Smooth muscle cell of the brain vasculature (primary cell): ENCODE measurements at regions not wholly inside any gene's neighbourhood (a gene's known extent, or its start where the extent isn't known, plus 50 kb on each side); places are given as distances from the start of the nearest gene placed in this dataset.

ENCODE experiments used
- DNase-seq: peaks from one replicate; pipeline ENCODE4 v3.0.0-alpha.2; 2012; ENCODE audit warnings: low read depth, low spot score

GRCh38 chr1:244952280-244952933 is 88.1 kb upstream of the HNRNPU start:
- DNase-seq: no peak

GRCh38 chr1:244948416-244948815 is 84.1 kb upstream of the HNRNPU start:
- no peak for DNase-seq

DNA sequence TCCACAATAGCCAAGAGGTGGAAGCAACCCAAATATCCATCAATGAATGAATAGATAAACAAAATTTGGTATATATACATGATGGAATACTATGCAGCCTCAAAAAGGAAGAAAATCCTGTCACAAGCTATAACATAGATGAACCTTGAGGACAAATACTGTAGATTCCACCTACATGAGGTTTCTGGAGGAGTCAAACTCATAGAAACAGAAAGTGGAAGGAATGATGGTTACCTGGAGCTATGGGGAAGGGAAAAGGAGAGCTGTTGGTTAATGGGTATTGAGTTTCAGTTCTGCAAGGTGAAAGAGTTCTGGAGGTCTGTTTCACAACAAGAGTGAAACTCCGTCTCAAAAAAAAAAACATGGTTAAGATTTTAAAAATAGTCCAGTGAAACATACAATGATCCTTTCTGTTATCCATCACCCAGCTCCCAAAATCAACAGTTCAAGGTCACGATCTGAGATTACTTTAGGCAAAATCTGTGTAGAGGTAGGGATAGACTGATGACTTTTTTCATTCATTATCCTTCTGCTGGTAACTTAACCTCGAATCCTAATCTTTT is 80.8 kb upstream of the HNRNPU start:
- no peak for DNase-seq

DNA sequence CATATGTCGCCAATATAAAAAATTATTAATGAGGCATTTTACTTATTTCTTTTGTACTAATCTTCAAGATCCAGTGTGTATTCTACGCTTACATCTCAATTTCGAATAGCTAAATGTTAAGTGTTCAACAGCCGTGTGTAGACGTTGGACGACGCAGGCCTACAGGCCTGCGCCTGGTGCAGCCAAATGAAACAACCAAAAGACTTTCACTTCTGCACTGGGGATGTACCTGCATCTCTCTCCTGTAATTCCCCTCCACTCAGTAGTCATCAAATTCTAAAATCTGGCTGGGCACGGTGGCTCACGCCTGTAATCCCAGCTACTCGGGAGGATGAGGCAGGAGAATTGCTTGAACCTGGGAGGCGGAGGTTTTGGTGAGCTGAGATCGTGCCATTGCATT is 76.8 kb upstream of the HNRNPU start:
- DNase-seq: no peak

DNA sequence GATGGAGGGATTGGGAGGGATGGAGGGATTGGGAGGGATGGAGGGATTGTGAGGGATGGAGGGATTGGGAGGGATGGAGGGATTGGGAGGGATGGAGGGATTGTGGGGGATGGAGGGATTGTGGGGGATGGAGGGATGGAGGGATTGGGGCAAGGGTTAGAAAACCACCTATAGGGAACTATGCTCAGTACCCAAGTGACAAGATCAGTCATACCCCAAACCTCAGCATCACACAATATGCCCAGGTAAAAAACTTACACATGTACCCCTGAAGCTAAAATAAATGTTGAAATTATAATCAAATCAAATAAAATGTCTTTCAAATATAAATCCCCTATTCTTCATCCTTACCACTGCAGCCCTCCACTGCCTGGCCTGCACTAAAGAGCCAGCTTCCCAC is 72.8 kb upstream of the HNRNPU start:
- DNase-seq: no peak

DNA sequence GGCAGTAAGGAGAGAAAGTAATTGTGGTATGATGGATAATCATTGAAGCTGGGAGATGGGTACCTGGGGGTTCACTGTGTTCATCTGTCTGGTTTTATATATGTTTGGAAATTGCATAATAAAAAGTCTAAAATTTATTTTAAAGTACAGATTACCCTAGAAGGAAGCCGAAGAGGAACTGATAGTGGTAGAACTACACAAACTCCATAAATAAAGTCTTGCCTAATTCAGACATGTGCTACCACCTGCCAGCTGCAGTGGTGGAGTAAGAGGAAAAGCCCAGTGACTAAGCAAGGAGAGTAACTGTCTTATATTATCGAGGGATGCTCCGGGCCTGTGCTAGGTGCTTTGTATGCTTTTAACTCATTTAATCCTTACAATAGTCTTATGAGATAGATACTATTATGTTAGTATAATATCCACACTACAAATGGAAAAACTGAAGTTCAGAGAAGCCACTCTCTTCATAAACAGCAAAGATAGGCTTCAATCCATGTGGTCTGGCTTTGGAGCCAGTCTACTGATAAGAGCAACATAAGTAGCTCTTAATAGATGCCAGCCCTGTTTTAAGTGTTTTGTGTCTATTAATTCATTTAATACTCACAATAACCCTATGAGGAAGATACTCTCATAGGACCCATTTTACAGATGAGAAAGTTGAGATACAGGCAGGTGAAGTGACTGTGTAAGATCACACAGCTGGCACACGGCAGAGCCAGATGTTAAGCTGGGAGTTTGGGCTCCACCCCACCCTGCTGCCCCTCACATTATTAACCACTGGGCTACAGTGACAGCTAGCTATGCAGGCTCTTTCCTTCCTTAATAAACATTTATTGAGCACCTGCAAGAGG is 56.8 kb upstream of the HNRNPU start:
- DNase-seq: no peak

DNA sequence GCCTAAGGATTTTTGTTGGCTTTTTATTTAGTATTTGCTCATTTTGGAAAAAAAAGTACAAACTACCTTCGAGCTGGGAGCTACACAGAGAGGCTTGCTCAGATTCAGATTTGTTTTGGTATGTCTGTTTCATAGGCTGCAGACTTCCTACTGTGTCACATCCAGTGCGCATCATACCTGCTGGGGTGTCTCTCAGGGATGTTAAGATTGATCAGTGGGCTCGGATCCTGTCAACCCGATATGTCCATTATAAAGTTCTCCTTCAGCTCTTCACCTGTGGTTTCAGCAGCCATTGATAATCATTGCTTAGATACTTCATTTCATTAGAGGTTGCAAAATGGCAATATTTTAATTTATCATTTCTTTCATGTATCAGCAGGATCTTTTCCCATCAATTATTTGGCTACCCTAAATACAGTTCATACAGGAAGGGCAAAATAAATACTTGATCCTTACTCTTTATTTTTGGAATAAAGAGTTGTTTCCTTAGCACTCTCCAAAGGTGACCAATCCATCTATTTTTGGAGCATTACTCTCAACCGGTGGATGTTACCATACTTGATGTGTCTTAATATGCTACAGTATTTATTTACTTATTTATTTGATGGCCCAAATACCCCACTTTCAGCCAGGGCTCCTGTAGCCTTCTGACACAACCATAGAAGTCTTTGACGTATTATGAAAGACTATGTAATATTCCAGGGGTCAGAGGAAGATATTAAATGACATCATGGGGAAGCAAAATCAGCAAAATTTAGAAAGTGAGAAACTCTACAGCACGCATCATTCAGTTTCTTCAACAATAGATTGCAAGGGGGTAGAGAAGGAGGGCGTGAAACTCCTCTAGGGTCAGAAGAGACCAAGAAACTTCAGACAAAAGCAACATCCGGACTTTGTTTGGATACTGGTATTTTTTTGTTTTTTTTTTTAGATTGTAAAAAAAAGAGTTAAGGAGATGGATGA is 55.3 kb upstream of the HNRNPU start:
- no peak for DNase-seq

DNA sequence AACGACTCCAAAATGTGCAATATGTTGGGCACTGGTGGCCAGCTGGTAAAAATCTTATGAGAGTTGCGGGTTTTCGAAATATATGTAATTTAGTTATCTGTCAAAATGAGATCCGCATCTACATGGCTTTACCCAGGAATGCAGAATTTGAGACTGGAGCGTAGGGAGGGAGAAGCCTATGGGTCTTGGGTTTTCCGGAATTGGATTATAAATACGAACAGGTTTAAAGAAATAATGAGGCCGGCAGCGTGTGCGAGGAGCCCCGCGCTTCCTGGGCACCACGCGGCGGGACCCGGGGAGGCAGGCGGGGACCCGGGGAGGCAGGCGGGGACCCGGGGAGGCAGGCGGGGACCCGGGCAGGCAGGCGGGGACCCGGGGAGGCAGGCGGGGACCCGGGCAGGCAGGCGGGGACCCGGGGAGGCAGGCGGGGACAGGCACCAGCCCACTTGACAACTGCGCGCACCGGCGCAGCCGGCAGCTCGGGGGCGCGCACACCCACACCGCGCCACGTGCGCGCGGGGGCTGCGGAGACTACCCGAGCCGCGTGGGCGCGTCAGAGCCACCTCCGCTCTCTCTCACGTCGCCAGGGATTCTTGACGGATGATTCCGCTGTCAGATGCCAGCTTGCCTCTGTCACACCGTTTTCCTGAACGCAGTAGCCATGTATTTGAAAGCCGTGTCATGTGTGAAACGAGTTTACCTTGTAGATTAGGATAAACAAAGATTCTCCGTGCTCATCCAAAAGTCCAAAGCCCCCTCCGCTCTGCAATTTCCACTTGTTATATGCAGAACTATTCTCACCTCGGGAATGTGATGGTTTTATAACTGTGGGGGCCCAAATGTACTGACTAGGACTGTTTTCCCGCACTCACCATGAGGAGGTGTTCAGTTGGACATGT is 54.3 kb upstream of the HNRNPU start:
- no peak for DNase-seq

GRCh38 chr1:244917073-244917670 is 52.8 kb upstream of the HNRNPU start:
- no peak for DNase-seq

- no peak for DNase-seq
These were observed 51.4 kb upstream of the HNRNPU start for GRCh38 chr1:244915736-244916135.

DNA sequence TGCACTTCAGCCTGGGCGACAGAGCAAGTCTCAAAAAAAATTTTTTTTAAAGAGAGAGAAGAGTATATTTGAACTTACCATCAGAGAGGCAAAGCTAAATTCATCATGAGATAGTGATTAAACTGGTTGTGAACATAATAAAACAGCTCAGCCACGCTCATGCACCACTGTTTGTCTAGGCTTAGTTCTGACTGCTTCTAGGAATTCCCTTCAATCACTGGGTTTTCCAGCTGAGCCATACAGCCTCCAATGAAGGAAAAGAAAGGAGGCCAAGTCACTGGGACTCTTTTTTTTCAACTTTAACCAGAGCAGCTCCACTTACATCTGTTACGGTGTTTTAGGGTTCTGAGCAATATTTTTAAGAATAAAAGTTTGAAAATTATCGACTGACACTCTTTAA is 50.4 kb upstream of the HNRNPU start:
- no peak for DNase-seq
